GM10266 (cell line): ENCODE measurements at regions not wholly inside any gene's neighbourhood (a gene's known extent, or its start where the extent isn't known, plus 50 kb on each side); places are given as distances from the start of the nearest gene placed in this dataset.

Experiments
- DNase-seq: peaks from one replicate; pipeline ENCODE4 v3.0.0; 2012; ENCODE audit errors: extremely low spot score
- TF ChIP-seq, protein P1 (sequence below): IDR thresholded peaks from 2 replicates; pipeline ENCODE4 v1.5.1; 2012; ENCODE audit warnings: mild to moderate bottlenecking, low read depth; ENCODE audit not compliant: control insufficient read depth, insufficient read depth; ENCODE audit errors: missing control alignments

DNA sequence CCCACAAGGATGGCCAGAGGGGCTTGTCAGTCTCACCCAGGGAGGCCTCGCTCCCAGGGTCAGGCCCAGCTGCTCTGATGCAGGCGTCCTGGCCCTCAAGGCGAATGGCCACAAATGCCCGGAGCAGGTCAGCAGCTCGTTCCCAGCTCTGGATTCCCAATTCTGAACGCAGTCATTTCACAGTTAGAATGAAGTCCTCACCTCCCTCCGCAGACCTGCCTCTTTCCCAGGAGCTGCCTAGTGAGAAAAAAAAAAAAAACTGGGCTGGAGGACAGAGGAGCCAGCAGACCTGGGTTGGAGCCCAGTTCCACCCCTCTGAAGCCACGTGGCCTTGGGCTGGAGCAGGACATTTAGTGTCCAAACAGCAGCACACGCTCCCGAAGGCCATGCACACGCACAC, 62.2 kb upstream of the DIO3 start:
- TF ChIP-seq, protein P1, sequence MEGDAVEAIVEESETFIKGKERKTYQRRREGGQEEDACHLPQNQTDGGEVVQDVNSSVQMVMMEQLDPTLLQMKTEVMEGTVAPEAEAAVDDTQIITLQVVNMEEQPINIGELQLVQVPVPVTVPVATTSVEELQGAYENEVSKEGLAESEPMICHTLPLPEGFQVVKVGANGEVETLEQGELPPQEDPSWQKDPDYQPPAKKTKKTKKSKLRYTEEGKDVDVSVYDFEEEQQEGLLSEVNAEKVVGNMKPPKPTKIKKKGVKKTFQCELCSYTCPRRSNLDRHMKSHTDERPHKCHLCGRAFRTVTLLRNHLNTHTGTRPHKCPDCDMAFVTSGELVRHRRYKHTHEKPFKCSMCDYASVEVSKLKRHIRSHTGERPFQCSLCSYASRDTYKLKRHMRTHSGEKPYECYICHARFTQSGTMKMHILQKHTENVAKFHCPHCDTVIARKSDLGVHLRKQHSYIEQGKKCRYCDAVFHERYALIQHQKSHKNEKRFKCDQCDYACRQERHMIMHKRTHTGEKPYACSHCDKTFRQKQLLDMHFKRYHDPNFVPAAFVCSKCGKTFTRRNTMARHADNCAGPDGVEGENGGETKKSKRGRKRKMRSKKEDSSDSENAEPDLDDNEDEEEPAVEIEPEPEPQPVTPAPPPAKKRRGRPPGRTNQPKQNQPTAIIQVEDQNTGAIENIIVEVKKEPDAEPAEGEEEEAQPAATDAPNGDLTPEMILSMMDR = no peak
- DNase-seq = no peak

DNA sequence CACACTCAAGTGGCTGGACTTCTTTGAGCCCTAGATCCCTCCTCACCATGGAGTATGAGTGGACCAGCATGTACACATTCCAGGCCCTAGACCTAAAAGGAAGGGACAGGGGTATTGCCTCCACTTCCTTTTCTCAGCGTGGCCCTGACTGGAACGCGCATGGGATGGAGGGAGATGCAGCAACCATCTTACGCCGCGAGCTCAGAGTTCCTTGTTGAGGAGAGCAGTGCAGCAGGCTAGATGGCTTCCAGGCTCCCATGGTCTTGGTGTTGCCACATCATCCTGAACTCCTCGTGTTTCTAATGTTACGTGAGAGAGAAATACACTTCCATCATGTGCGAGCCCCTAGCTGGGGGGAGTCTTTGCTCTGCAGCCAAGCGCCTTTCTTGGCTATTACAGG, 61.8 kb upstream of the DIO3 start:
- no peak for DNase-seq

DNA sequence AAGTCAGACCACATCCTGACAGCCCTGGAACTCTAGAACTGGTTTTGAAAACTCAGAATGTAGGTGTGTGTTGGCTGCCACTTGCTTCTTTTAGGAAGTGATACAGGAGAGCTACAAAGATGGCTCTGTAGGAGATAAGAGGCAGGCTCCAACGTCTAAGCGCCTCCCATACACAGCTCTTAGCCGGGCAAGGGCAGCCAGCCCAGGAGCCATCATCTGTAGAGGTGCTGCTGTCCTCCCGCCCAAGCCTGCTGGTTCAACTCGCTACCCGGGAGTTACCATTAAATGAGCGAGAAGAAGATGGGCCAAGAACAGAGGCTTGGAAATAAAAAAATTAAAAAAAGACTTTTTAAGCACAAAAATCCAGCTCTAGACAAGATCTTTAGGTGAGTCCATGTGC, 61.2 kb upstream of the DIO3 start:
- TF ChIP-seq, protein P1 = no peak
- no peak for DNase-seq

More for the DNA sequence above, 61.8 kb upstream of the DIO3 start:
- TF ChIP-seq, protein P1 = no peak

DNA sequence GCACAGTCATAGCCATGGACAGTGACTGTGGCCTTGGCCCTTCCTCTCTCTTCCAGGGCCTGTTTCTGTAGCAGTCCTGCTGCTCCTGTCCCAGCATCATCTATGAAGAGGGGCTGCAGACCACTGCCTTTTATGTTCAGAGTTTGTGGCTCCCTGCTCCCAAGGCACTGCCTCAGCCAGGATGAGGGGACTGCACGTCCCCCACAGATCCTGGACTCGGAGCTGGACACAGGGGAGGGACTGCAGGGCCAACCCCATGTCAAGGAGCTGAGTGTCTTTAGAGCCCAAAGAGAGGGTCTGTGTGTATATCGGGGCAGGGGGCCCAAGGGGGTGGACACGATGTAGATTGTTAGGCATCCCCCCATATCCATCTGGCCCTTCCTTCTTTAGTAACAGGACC, 60.6 kb upstream of the DIO3 start:
- DNase-seq = no peak
- TF ChIP-seq, protein P1 = no peak

DNA sequence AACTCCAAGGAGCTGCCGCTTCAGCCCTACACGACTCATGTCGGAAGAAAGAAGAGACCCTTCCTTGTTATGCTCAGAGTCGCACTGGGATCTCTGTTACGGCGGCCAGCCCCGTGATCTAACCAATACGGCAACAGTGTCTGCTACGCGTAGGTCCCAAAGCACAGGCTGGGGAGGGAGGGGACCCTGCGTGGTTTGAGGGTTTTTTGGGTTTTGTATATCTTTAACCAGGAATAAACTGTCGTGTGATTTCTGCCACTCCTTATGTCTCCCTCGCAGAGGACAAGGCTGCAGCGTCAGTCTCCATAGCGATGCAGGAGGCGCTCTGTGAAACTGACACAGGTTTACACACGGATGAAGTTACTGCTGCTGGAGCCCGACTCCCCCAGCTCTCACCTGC, 60.0 kb upstream of the DIO3 start:
- no peak for DNase-seq
- TF ChIP-seq, protein P1 = no peak

DNA sequence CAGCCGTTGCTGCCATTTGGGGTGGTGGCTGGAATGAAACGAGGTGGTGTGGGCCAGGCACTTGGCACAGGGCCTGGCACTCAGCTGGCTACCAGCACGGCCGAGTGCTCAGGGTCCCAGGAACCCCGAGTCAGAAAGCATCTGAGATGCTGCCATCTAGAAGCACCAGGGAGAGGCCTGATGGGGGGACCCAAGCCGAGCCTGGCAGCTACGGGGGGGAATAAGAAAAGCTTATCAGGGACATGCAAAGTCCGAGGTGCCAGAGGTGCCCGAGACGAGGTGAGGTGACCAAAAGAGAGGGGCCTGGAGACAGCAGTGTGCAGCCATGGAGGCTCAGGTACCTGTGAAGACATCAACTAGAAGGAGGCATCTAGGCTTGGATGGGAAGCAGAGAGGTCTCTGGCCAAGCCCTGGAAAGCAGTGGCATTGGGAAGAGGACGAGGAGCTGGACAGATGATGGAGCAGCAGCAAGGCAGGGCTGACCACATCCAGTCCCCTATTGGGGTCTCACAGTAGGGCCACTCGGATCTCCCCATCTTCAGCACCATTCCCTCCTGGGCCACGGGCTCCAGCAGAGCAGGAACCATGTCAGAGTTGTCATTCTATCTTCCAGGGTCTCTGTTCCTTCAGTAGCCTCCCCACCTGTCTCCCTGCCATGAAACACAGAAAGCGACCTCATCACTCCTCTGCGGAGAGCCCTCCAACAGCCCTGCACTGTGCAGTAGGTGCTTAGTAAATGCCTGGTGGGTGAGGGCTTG, 59.3 kb upstream of the DIO3 start:
- TF ChIP-seq, protein P1 = no peak
- no peak for DNase-seq

DNA sequence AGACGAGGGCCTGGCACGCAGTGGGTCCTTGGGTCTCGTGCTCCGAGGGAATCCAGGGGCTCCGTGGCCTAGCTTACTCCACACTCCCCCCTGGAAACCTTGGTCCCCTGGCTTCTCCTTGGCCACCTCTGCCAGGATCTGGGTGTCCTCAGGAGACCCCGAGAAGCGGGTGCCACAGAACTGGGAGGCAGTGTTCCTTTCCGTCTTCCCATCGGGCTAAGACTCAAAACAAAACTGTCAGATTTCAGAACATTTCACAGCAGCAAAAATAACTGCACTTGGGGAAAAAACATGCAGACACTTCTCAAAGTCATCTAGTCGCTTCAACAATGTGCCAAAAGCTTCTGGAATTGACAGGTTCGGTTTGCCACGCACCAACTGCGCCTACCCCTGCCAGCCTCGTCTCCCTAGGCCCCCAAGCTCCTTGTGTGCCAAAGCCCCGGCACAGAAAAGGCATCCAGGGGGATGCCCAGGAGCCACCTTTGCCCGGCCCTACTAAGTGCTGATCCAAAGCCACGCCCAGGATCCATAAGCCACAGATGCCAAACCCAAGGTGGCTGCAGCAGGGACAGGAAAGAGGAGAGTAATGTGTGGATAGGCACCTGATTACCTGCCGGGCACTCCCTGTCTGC, 58.4 kb upstream of the DIO3 start:
- DNase-seq = no peak
- TF ChIP-seq, protein P1 = no peak
